ENCODE measurements at regions not wholly inside any gene's neighbourhood (a gene's known extent, or its start where the extent isn't known, plus 50 kb on each side); places are given as distances from the start of the nearest gene placed in this dataset.

- Histone ChIP-seq H3K27me3 (ENCODE audit: insufficient read depth, poor library complexity, severe bottlenecking) (no peaks in the 10 kb centered on the region), H3K27ac (replicated peaks) (no peak overlapping the region), H3K4me3 (replicated peaks; ENCODE audit: insufficient read depth, low read length) (no peak overlapping the region)
- TF ChIP-seq POLR2AphosphoS5 (IDR thresholded peaks at IDR 0.05; ENCODE audit: low read depth) (no peak), GABPA (IDR thresholded peaks at IDR 0.05; ENCODE audit: low read depth) (no peak), CTCF (IDR thresholded peaks at IDR 0.05; ENCODE audit: insufficient read depth, low read length) (no peak), SPI1 (IDR thresholded peaks at IDR 0.05; ENCODE audit: borderline replicate concordance, low read depth) (no peak)
- TF ChIP-seq, protein P1, sequence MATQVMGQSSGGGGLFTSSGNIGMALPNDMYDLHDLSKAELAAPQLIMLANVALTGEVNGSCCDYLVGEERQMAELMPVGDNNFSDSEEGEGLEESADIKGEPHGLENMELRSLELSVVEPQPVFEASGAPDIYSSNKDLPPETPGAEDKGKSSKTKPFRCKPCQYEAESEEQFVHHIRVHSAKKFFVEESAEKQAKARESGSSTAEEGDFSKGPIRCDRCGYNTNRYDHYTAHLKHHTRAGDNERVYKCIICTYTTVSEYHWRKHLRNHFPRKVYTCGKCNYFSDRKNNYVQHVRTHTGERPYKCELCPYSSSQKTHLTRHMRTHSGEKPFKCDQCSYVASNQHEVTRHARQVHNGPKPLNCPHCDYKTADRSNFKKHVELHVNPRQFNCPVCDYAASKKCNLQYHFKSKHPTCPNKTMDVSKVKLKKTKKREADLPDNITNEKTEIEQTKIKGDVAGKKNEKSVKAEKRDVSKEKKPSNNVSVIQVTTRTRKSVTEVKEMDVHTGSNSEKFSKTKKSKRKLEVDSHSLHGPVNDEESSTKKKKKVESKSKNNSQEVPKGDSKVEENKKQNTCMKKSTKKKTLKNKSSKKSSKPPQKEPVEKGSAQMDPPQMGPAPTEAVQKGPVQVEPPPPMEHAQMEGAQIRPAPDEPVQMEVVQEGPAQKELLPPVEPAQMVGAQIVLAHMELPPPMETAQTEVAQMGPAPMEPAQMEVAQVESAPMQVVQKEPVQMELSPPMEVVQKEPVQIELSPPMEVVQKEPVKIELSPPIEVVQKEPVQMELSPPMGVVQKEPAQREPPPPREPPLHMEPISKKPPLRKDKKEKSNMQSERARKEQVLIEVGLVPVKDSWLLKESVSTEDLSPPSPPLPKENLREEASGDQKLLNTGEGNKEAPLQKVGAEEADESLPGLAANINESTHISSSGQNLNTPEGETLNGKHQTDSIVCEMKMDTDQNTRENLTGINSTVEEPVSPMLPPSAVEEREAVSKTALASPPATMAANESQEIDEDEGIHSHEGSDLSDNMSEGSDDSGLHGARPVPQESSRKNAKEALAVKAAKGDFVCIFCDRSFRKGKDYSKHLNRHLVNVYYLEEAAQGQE (IDR thresholded peaks at IDR 0.05; ENCODE audit: insufficient replicate concordance, low read depth): no peak
- no peak for DNase-seq (ENCODE audit: low read depth in 1 of 2, low spot score in 1 of 2)
These were observed 114.2 kb upstream of the TJP1 start for GRCh38 chr15:29936353-29937049.

GRCh38 chr15:29935296-29936004, 113.2 kb upstream of the TJP1 start:
- Histone ChIP-seq H3K27ac (replicated peaks) (no peak overlapping the region), H3K4me3 (replicated peaks; ENCODE audit: insufficient read depth, low read length) (no peak overlapping the region), H3K27me3 (ENCODE audit: insufficient read depth, poor library complexity, severe bottlenecking) (no peaks in the 10 kb centered on the region)
- DNase-seq (ENCODE audit: low read depth in 1 of 2, low spot score in 1 of 2): no peak
- TF ChIP-seq GABPA (IDR thresholded peaks at IDR 0.05; ENCODE audit: low read depth): no peak
- TF ChIP-seq CTCF (IDR thresholded peaks at IDR 0.05; ENCODE audit: insufficient read depth, low read length): no peak
- no peak for TF ChIP-seq SPI1 (IDR thresholded peaks at IDR 0.05; ENCODE audit: borderline replicate concordance, low read depth)
- TF ChIP-seq, protein P1 (IDR thresholded peaks at IDR 0.05; ENCODE audit: insufficient replicate concordance, low read depth): no peak
- no peak for TF ChIP-seq POLR2AphosphoS5 (IDR thresholded peaks at IDR 0.05; ENCODE audit: low read depth)

DNA sequence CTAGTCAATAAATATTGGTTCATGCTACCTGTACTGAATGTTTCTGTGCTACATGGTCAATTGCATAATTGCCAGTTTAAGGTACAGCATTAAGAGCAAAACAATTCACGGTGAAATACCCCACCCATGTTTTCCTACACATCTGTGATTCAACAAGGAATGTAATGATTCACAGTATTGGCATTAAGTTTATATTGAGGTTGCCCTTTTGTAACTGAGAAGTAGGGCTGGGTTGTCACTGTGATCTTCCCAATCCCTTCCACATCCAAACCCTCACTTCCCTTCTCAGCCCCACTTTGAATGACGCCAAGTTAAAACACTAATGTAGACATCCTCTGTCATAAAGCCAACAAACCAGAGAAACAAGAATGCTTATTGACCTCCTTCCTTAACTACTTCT, 112.0 kb upstream of the TJP1 start:
- no peaks in the 10 kb centered on the region for H3K27me3 ChIP-seq (ENCODE audit: insufficient read depth, poor library complexity, severe bottlenecking)
- no peak overlapping the region for H3K4me3 ChIP-seq (replicated peaks; ENCODE audit: insufficient read depth, low read length)
- no peak for DNase-seq (ENCODE audit: low read depth in 1 of 2, low spot score in 1 of 2)
- H3K27ac ChIP-seq (replicated peaks): no peak overlapping the region
- no peak for TF ChIP-seq GABPA (IDR thresholded peaks at IDR 0.05; ENCODE audit: low read depth)
- no peak for TF ChIP-seq SPI1 (IDR thresholded peaks at IDR 0.05; ENCODE audit: borderline replicate concordance, low read depth)
- TF ChIP-seq, protein P1 (IDR thresholded peaks at IDR 0.05; ENCODE audit: insufficient replicate concordance, low read depth): no peak
- no peak for TF ChIP-seq CTCF (IDR thresholded peaks at IDR 0.05; ENCODE audit: insufficient read depth, low read length)
- no peak for TF ChIP-seq POLR2AphosphoS5 (IDR thresholded peaks at IDR 0.05; ENCODE audit: low read depth)
